BE2C (cell line): ENCODE measurements at regions not wholly inside any gene's neighbourhood (a gene's known extent, or its start where the extent isn't known, plus 50 kb on each side); places are given as distances from the start of the nearest gene placed in this dataset.
A peak's percentile ranks its signal among the peaks of the same experiment; 100 is the strongest.
"Not testable (repeated sequence)": the region's sequence is repeated elsewhere in the genome, so short reads cannot be mapped to it uniquely, and the experiment has no call there.

Source experiments
- DNase-seq: peaks from one replicate; pipeline ENCODE4 v3.0.0-alpha.2; 2020
- H3K27me3 ChIP-seq: fragments of 250-450 bp; sonication (Bioruptor Pico); 2 replicates; pipeline ENCODE4 v1.5.1; 2020; ENCODE audit warnings: mild to moderate bottlenecking
- H3K36me3 ChIP-seq: fragments of 250-450 bp; sonication (Bioruptor Pico); 2 replicates; pipeline ENCODE4 v1.5.1; 2020; ENCODE audit warnings: mild to moderate bottlenecking
- H3K4me1 ChIP-seq: fragments of 250-450 bp; sonication (Bioruptor Pico); 2 replicates; pipeline ENCODE4 v1.5.1; 2020
- H3K4me3 ChIP-seq: 2 replicates; pipeline ENCODE4 v1.5.1; 2011; ENCODE audit warnings: low read depth, low read length
- H3K9me3 ChIP-seq: fragments of 250-450 bp; sonication (Bioruptor Pico); 2 replicates; pipeline ENCODE4 v1.5.1; 2020
- CTCF ChIP-seq: IDR thresholded peaks from 2 replicates; pipeline ENCODE4 v1.5.1; 2012; ENCODE audit warnings: mild to moderate bottlenecking, low read depth, low read length

GRCh38 chr12:83613586-83614110 is 926.9 kb downstream of the TMTC2 start:
- DNase-seq: no peak
- no peak for TF ChIP-seq CTCF
- Histone ChIP-seq H3K9me3 (peaks cover 5% of the 10 kb centered on the region; the same call in 1 of the 2 replicates), H3K36me3 (no peaks in the 10 kb centered on the region), H3K4me1 (no peaks in the 10 kb centered on the region; the same call in 1 of the 2 replicates), H3K27me3 (no peaks in the 10 kb centered on the region), H3K4me3 (no peak overlapping the region)

- no peak for TF ChIP-seq CTCF
- Histone ChIP-seq H3K4me3 (no peak overlapping the region), H3K9me3 (no peaks in the 10 kb centered on the region), H3K36me3 (no peaks in the 10 kb centered on the region), H3K27me3 (no peaks in the 10 kb centered on the region), H3K4me1 (no peaks in the 10 kb centered on the region)
- no peak for DNase-seq
These were observed 916.4 kb downstream of the TMTC2 start for GRCh38 chr12:83603106-83603505.

- Histone ChIP-seq H3K36me3 (no peaks in the 10 kb centered on the region), H3K27me3 (no peaks in the 10 kb centered on the region), H3K4me1 (no peaks in the 10 kb centered on the region; the same call in 1 of the 2 replicates), H3K9me3 (no peaks in the 10 kb centered on the region), H3K4me3 (no peak overlapping the region)
- TF ChIP-seq CTCF: no peak
- DNase-seq: no peak
These were observed 888.6 kb downstream of the TMTC2 start for GRCh38 chr12:83575326-83575725.

- no peaks in the 10 kb centered on the region for H3K36me3 ChIP-seq
- H3K9me3 ChIP-seq: no peaks in the 10 kb centered on the region
- H3K4me3 ChIP-seq: no peak overlapping the region
- TF ChIP-seq CTCF: no peak
- H3K4me1 ChIP-seq: no peaks in the 10 kb centered on the region; the same call in 1 of the 2 replicates
- DNase-seq: no peak
- no peaks in the 10 kb centered on the region for H3K27me3 ChIP-seq
These were observed 887.4 kb downstream of the TMTC2 start for GRCh38 chr12:83574142-83574541.

- Histone ChIP-seq H3K4me3 (no peak overlapping the region), H3K36me3 (no peaks in the 10 kb centered on the region), H3K4me1 (no peaks in the 10 kb centered on the region; the same call in 1 of the 2 replicates), H3K27me3 (no peaks in the 10 kb centered on the region), H3K9me3 (no peaks in the 10 kb centered on the region)
- no peak for DNase-seq
- no peak for TF ChIP-seq CTCF
These were observed 887.0 kb downstream of the TMTC2 start for GRCh38 chr12:83573671-83574070.

GRCh38 chr12:83559650-83560049 is 872.9 kb downstream of the TMTC2 start:
- H3K9me3 ChIP-seq: no peaks in the 10 kb centered on the region; the same call in 1 of the 2 replicates
- H3K4me1 ChIP-seq: no peaks in the 10 kb centered on the region
- no peak overlapping the region for H3K4me3 ChIP-seq
- DNase-seq: no peak
- no peaks in the 10 kb centered on the region for H3K27me3 ChIP-seq
- TF ChIP-seq CTCF: no peak
- H3K36me3 ChIP-seq: no peaks in the 10 kb centered on the region

GRCh38 chr12:83556040-83556439 is 869.3 kb downstream of the TMTC2 start:
- not testable (repeated sequence) for H3K27me3 ChIP-seq, H3K9me3 ChIP-seq, H3K36me3 ChIP-seq, H3K4me3 ChIP-seq, H3K4me1 ChIP-seq
- peak; percentile 4 for DNase-seq
